Sigmoid colon (tissue), 6 donors: ENCODE measurements at regions not wholly inside any gene's neighbourhood (a gene's known extent, or its start where the extent isn't known, plus 50 kb on each side); places are given as distances from the start of the nearest gene placed in this dataset.

Source experiments
- DNase-seq: peaks from one replicate; pipeline ENCODE4 v3.0.0-alpha.2; 2019
- H3K27ac ChIP-seq, 4 donors: fragments of 200-600 bp; sonication (generic); one replicate each; pipeline ENCODE4 v1.5.1; 2016 to 2019; ENCODE audit warnings: mild to moderate bottlenecking in 1 of 4
- H3K27me3 ChIP-seq, 3 donors: fragments of 200-600 bp; sonication (generic); one replicate each; pipeline ENCODE4 v1.5.1; 2019; ENCODE audit warnings: mild to moderate bottlenecking in 1 of 3
- H3K36me3 ChIP-seq, 4 donors: fragments of 200-600 bp; sonication (generic); one replicate each; pipeline ENCODE4 v1.5.1; 2016 to 2019
- H3K4me1 ChIP-seq, 4 donors: fragments of 200-600 bp; sonication (generic); one replicate each; pipeline ENCODE4 v1.5.1; 2017 to 2019
- H3K4me3 ChIP-seq, 4 donors: fragments of 200-600 bp; sonication (generic); one replicate each; pipeline ENCODE4 v1.5.1; 2017 to 2019; ENCODE audit warnings: mild to moderate bottlenecking in 2 of 4, moderate library complexity in 1 of 4
- H3K9me3 ChIP-seq, 4 donors: fragments of 200-600 bp in 3 of 4; sonication (generic) in 3 of 4; one replicate each; pipeline versions ENCODE4 v1.5.1 to v1.6.1; 2013 to 2019
- EP300 ChIP-seq, 4 donors: sonication (generic); formaldehyde crosslinking; IDR thresholded peaks; one replicate each; pipeline ENCODE4 v1.6.1; 2017; ENCODE audit warnings: antibody characterized with exemption in 4 of 4
- POLR2A ChIP-seq, 2 donors: fragments of 450-650 bp; IDR thresholded peaks; one replicate each; pipeline ENCODE4 v1.6.1; 2016; ENCODE audit warnings: antibody characterized with exemption in 2 of 2, mild to moderate bottlenecking in 2 of 2, moderate library complexity in 2 of 2
- POLR2AphosphoS5 ChIP-seq, 4 donors: sonication (generic); formaldehyde crosslinking; IDR thresholded peaks; one replicate each; pipeline ENCODE4 v1.6.1; 2017; ENCODE audit warnings: antibody characterized with exemption in 4 of 4
- WGBS, 2 donors: extraction: QIAGEN DNeasy Blood & Tissue Kit; methylation state at CpG; one replicate each; pipeline ENCODE4 v1.1.7; 2013; 5-methylcytosine and 5-hydroxymethylcytosine counted together
- intact Hi-C: fragments of 100-400 bp; cut with DNase I; formaldehyde crosslinking; loops from one replicate; pipeline ENCODE4 v1.15.1; 2023
- TF ChIP-seq, protein P1 (sequence below), 4 experiments: fragments of 450-650 bp in 3 of 4; fragments of 200-600 bp in 1 of 4; IDR thresholded peaks; one replicate each; pipeline ENCODE4 v1.5.1; 2016 to 2019; ENCODE audit warnings: antibody characterized with exemption in 4 of 4, mild to moderate bottlenecking in 3 of 4, moderate library complexity in 2 of 4
- donor health status: healthy with polysubstance abuse.
- donor health status: healthy.

- H3K4me1 ChIP-seq: peaks cover 0 to 11% (median 0%) of the 10 kb centered on the region in 4 donors
- H3K9me3 ChIP-seq: no peaks in the 10 kb centered on the region
- no peak overlapping the region for H3K4me3 ChIP-seq
- no peaks in the 10 kb centered on the region for H3K27me3 ChIP-seq
- H3K36me3 ChIP-seq: no peaks in the 10 kb centered on the region
- peak overlapping the region in 2 of 4 donors; percentile 8 to 76 for H3K27ac ChIP-seq
- intact Hi-C loops: loop anchor here (5.0 to 10.0 kb wide), 3 partner anchors 55 to 542 kb away; no protein-coding TSS in a partner anchor
- peak; percentile 89 for DNase-seq
- TF ChIP-seq POLR2A (IDR thresholded peaks at IDR 0.05) (no peak), EP300 (IDR thresholded peaks at IDR 0.05) (no peak), POLR2AphosphoS5 (IDR thresholded peaks at IDR 0.05) (no peak)
- TF ChIP-seq, protein P1, sequence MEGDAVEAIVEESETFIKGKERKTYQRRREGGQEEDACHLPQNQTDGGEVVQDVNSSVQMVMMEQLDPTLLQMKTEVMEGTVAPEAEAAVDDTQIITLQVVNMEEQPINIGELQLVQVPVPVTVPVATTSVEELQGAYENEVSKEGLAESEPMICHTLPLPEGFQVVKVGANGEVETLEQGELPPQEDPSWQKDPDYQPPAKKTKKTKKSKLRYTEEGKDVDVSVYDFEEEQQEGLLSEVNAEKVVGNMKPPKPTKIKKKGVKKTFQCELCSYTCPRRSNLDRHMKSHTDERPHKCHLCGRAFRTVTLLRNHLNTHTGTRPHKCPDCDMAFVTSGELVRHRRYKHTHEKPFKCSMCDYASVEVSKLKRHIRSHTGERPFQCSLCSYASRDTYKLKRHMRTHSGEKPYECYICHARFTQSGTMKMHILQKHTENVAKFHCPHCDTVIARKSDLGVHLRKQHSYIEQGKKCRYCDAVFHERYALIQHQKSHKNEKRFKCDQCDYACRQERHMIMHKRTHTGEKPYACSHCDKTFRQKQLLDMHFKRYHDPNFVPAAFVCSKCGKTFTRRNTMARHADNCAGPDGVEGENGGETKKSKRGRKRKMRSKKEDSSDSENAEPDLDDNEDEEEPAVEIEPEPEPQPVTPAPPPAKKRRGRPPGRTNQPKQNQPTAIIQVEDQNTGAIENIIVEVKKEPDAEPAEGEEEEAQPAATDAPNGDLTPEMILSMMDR (IDR thresholded peaks at IDR 0.05): no peak
- WGBS, 2 donors: 44 to 75% methylated on average over 5 of the region's 5 CpGs
These were observed 79.9 kb upstream of the EGFL6 start for GRCh38 chrX:13489454-13489853.

GRCh38 chrX:13487731-13488505 lies 81.5 kb upstream of the EGFL6 start:
- DNase-seq: peak; percentile 64
- intact Hi-C loops: loop anchor here (2.0 to 10.0 kb wide), 4 partner anchors 53 to 541 kb away; no protein-coding TSS in a partner anchor
- Histone ChIP-seq H3K4me1 (peaks cover 0 to 11% (median 0%) of the 10 kb centered on the region in 4 donors), H3K4me3 (no peak overlapping the region), H3K36me3 (no peaks in the 10 kb centered on the region), H3K27ac (peak overlapping the region; percentile 63 to 76 (median 65)), H3K27me3 (no peaks in the 10 kb centered on the region), H3K9me3 (no peaks in the 10 kb centered on the region)
- WGBS, 2 donors: 8 to 11% methylated on average over 7 of the region's 7 CpGs
- TF ChIP-seq POLR2AphosphoS5 (IDR thresholded peaks at IDR 0.05): peak in 3 of 4 donors; percentile 12 to 31 (median 25)
- no peak for TF ChIP-seq POLR2A (IDR thresholded peaks at IDR 0.05)
- no peak for TF ChIP-seq EP300 (IDR thresholded peaks at IDR 0.05)
- TF ChIP-seq, protein P1 (IDR thresholded peaks at IDR 0.05): peak; percentile 55 to 79 (median 68)

DNA sequence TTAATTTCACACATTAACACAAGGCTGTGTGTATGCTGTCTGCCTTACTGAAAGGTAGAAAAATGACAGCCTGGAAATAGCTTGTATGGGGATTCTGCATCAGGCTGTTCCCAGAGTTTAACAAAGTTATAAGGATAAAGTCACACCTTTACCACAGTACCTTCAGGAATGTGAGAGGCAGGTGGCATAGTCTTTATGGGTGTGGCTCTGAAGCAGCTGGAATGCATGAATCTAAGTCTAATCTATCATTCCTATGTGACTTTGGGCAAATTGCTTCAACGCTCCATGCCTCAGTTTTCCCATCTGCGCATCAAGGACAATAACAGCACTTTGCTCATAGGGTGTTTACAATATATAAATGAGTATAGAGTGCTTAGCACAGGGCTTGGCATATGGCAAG lies 84.2 kb upstream of the EGFL6 start:
- Histone ChIP-seq H3K4me3 (no peak overlapping the region), H3K27ac (no peak overlapping the region), H3K36me3 (no peaks in the 10 kb centered on the region), H3K9me3 (no peaks in the 10 kb centered on the region), H3K27me3 (no peaks in the 10 kb centered on the region), H3K4me1 (peaks cover 0 to 11% (median 0%) of the 10 kb centered on the region in 4 donors)
- no peak for DNase-seq
- intact Hi-C loops: loop anchor here (5.0 to 10.0 kb wide), 3 partner anchors 50 to 538 kb away; no protein-coding TSS in a partner anchor
- WGBS, 2 donors: 25 to 74% methylated on average over 2 of the region's 2 CpGs
- TF ChIP-seq POLR2AphosphoS5 (IDR thresholded peaks at IDR 0.05) (no peak), POLR2A (IDR thresholded peaks at IDR 0.05) (no peak), EP300 (IDR thresholded peaks at IDR 0.05) (no peak)
- TF ChIP-seq, protein P1 (IDR thresholded peaks at IDR 0.05): no peak

- DNase-seq: no peak
These were observed 85.6 kb upstream of the EGFL6 start for GRCh38 chrX:13483773-13484172.

More at GRCh38 chrX:13483773-13484172, 85.6 kb upstream of the EGFL6 start:
- H3K27ac ChIP-seq: no peak overlapping the region
- H3K4me3 ChIP-seq: no peak overlapping the region
- TF ChIP-seq EP300 (IDR thresholded peaks at IDR 0.05): no peak
- TF ChIP-seq, protein P1 (IDR thresholded peaks at IDR 0.05): no peak
- no peak for TF ChIP-seq POLR2A (IDR thresholded peaks at IDR 0.05)
- no peak for TF ChIP-seq POLR2AphosphoS5 (IDR thresholded peaks at IDR 0.05)
- 88 to 94% methylated on average over 3 of the region's 3 CpGs for WGBS, 2 donors
- H3K36me3 ChIP-seq: no peaks in the 10 kb centered on the region
- intact Hi-C loops: loop anchor here (10.0 kb wide), 2 partner anchors 49 to 389 kb away; no protein-coding TSS in a partner anchor
- no peaks in the 10 kb centered on the region for H3K9me3 ChIP-seq
- H3K27me3 ChIP-seq: no peaks in the 10 kb centered on the region
- H3K4me1 ChIP-seq: peaks cover 0 to 11% (median 0%) of the 10 kb centered on the region in 4 donors
